ENCODE measurements at regions not wholly inside any gene's neighbourhood (a gene's known extent, or its start where the extent isn't known, plus 50 kb on each side); places are given as distances from the start of the nearest gene placed in this dataset.

DNA sequence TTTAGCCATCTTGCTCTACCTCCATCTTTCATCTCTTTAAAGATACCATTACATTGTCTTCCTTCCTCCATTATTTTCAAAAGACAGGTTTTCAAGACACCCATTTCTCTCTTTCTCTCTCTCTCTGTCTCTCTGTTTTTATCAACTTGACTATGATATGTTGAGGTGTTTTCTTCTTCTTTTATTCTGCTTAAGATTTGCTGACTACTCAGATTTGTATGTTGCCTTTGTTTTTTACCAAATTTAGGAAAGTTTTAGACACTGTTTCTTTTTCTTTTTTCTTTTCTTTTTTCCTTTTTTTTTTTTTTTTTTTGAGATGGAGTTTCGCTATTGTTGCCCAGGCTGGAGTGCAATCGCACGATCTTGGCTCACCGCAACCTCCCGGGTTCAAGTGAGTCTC lies 647.5 kb upstream of the VRK2 start:
- ChIA-PET POLR2A (no interaction called here), CTCF (no interaction called here)
- Histone ChIP-seq H3K9me3 (peaks cover 5% of the 10 kb centered on the region; the same call in 1 of the 2 replicates), H3K4me1 (ENCODE audit: control insufficient read depth in 1 of 2, insufficient read depth in 2 of 2, low read depth in 1 of 2, low read length in 1 of 2) (no peaks in the 10 kb centered on the region; a peak in 1 of 4 replicates), H3K79me2 (ENCODE audit: insufficient read depth) (no peaks in the 10 kb centered on the region), H3K9ac (no peak overlapping the region), H3K27ac (ENCODE audit: low read depth in 2 of 2, low read length in 1 of 2) (no peak overlapping the region), H3K27me3 (ENCODE audit: insufficient read depth) (no peaks in the 10 kb centered on the region), H4K20me1 (ENCODE audit: insufficient read depth) (no peaks in the 10 kb centered on the region), H3K9me2 (no peaks in the 10 kb centered on the region; the same call in 1 of the 2 replicates), H3F3A (replicated peaks; ENCODE audit: insufficient read depth) (peaks cover 5% of the 10 kb centered on the region), H2AFZ (ENCODE audit: low read depth) (no peak overlapping the region), H3K36me3 (replicated peaks in 1 of 2; ENCODE audit: control insufficient read depth in 1 of 2, insufficient read depth in 2 of 2, low read length in 1 of 2) (no peaks in the 10 kb centered on the region), H3K4me3 (ENCODE audit: low read depth in 2 of 2, low read length in 1 of 2) (no peak overlapping the region), H3K4me2 (no peak overlapping the region)
- DNase-seq = no peak
- no peak for TF ChIP-seq IRF3 (IDR thresholded peaks at IDR 0.05; ENCODE audit: low read depth, low read length)
- no peak for TF ChIP-seq JUND (IDR thresholded peaks at IDR 0.05)
- no peak for TF ChIP-seq RAD21 (IDR thresholded peaks at IDR 0.05; ENCODE audit: low read length)
- no peak for TF ChIP-seq FOSL2 (IDR thresholded peaks at IDR 0.05; ENCODE audit: borderline replicate concordance, low read depth)
- TF ChIP-seq MXI1 (IDR thresholded peaks at IDR 0.05; ENCODE audit: low read depth, low read length) = no peak
- TF ChIP-seq, protein P1, sequence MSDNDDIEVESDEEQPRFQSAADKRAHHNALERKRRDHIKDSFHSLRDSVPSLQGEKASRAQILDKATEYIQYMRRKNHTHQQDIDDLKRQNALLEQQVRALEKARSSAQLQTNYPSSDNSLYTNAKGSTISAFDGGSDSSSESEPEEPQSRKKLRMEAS (IDR thresholded peaks at IDR 0.05; ENCODE audit: low read depth) = no peak
- no peak for TF ChIP-seq NFIC (IDR thresholded peaks at IDR 0.05; ENCODE audit: borderline replicate concordance)
- TF ChIP-seq, protein P2, sequence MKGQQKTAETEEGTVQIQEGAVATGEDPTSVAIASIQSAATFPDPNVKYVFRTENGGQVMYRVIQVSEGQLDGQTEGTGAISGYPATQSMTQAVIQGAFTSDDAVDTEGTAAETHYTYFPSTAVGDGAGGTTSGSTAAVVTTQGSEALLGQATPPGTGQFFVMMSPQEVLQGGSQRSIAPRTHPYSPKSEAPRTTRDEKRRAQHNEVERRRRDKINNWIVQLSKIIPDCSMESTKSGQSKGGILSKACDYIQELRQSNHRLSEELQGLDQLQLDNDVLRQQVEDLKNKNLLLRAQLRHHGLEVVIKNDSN (IDR thresholded peaks at IDR 0.05; ENCODE audit: borderline replicate concordance, low read depth) = no peak
- WGBS (ENCODE audit: low lambda C conversion rate) = 68% methylated on average over 5 of the region's 5 CpGs

DNA sequence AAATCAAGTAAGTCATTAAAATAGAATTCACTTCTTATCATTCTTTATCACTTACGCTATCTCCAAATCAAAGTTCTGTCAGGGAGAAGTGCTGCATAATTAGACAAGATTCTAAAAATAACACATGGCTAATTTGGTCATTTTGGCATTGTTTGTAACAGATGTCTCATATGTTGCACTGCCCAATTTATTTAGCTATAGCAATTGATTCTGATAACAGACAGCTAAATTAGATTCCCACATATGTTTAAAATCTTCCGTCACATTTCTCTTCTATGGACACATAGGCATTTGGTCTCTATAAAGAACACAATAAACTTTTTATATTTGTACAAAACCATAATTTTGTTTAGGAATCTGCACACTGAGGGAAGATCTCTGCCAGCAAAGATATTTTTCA lies 644.5 kb upstream of the VRK2 start:
- H3K4me1 ChIP-seq (ENCODE audit: control insufficient read depth in 1 of 2, insufficient read depth in 2 of 2, low read depth in 1 of 2, low read length in 1 of 2) = no peaks in the 10 kb centered on the region; a peak in 1 of 4 replicates
- DNase-seq = no peak
- H3K36me3 ChIP-seq (replicated peaks in 1 of 2; ENCODE audit: control insufficient read depth in 1 of 2, insufficient read depth in 2 of 2, low read length in 1 of 2) = no peaks in the 10 kb centered on the region
- no peak overlapping the region for H3K9ac ChIP-seq
- H3K79me2 ChIP-seq (ENCODE audit: insufficient read depth) = no peaks in the 10 kb centered on the region
- POLR2A ChIA-PET = no interaction called here
- WGBS (ENCODE audit: low lambda C conversion rate) = 72% methylated on average over 2 of the region's 2 CpGs
- H3F3A ChIP-seq (replicated peaks; ENCODE audit: insufficient read depth) = no peaks in the 10 kb centered on the region
- H3K9me2 ChIP-seq = no peaks in the 10 kb centered on the region; the same call in 1 of the 2 replicates
- CTCF ChIA-PET = no interaction called here
- H3K9me3 ChIP-seq = no peaks in the 10 kb centered on the region
- no peaks in the 10 kb centered on the region for H3K27me3 ChIP-seq (ENCODE audit: insufficient read depth)
- no peak overlapping the region for H3K27ac ChIP-seq (ENCODE audit: low read depth in 2 of 2, low read length in 1 of 2)
- TF ChIP-seq ZBTB33 (IDR thresholded peaks at IDR 0.05; ENCODE audit: borderline replicate concordance, low read depth) (no peak), JUND (IDR thresholded peaks at IDR 0.05) (no peak), MXI1 (IDR thresholded peaks at IDR 0.05; ENCODE audit: low read depth, low read length) (no peak), YY1 (IDR thresholded peaks at IDR 0.05; ENCODE audit: low read depth) (no peak), TAF1 (IDR thresholded peaks at IDR 0.05; ENCODE audit: borderline replicate concordance, low read depth, low read length) (no peak), CTCF (IDR thresholded peaks at IDR 0.05) (no peak), RXRA (IDR thresholded peaks at IDR 0.05; ENCODE audit: borderline replicate concordance, low read depth) (no peak), GABPA (IDR thresholded peaks at IDR 0.05; ENCODE audit: low read depth) (no peak), NRF1 (IDR thresholded peaks at IDR 0.05; ENCODE audit: low read depth, low read length) (no peak)
- H3K4me3 ChIP-seq (ENCODE audit: low read depth in 2 of 2, low read length in 1 of 2) = no peak overlapping the region
- no peak overlapping the region for H2AFZ ChIP-seq (ENCODE audit: low read depth)
- H4K20me1 ChIP-seq (ENCODE audit: insufficient read depth) = no peaks in the 10 kb centered on the region
- no peak overlapping the region for H3K4me2 ChIP-seq
